ENCODE measurements at regions not wholly inside any gene's neighbourhood (a gene's known extent, or its start where the extent isn't known, plus 50 kb on each side); places are given as distances from the start of the nearest gene placed in this dataset.

- H3K4me3 ChIP-seq (ENCODE audit: low read length) = no peak overlapping the region
- H3K9me3 ChIP-seq (replicated peaks; ENCODE audit: control insufficient read depth, low read depth, low read length) = no peaks in the 10 kb centered on the region
- DNase-seq = no peak
- H3K27ac ChIP-seq (ENCODE audit: low read length) = no peak overlapping the region
- WGBS (ENCODE audit: insufficient coverage) = no CpG with 5 or more reads among the region's 4 CpGs
- no peaks in the 10 kb centered on the region for H3K4me1 ChIP-seq (ENCODE audit: control insufficient read depth, insufficient read depth, low read length)
- H3K27me3 ChIP-seq (ENCODE audit: control insufficient read depth, insufficient read depth, low read length) = no peaks in the 10 kb centered on the region
- H3K36me3 ChIP-seq (ENCODE audit: control insufficient read depth, insufficient read depth, low read length) = no peaks in the 10 kb centered on the region
These were observed 222.2 kb upstream of the TMEM161B start for GRCh38 chr5:88490874-88491273.

GRCh38 chr5:88489364-88489763, 220.7 kb upstream of the TMEM161B start:
- H3K4me3 ChIP-seq (ENCODE audit: low read length) = no peak overlapping the region
- 30% methylated on average over 2 of the region's 6 CpGs for WGBS (ENCODE audit: insufficient coverage)

GRCh38 chr5:88488561-88488960, 219.9 kb upstream of the TMEM161B start:
- no peak overlapping the region for H3K27ac ChIP-seq (ENCODE audit: low read length)
- 25% methylated on average over 1 of the region's 2 CpGs for WGBS (ENCODE audit: insufficient coverage)
- H3K9me3 ChIP-seq (replicated peaks; ENCODE audit: control insufficient read depth, low read depth, low read length) = no peaks in the 10 kb centered on the region
- H3K27me3 ChIP-seq (ENCODE audit: control insufficient read depth, insufficient read depth, low read length) = no peaks in the 10 kb centered on the region
- no peak overlapping the region for H3K4me3 ChIP-seq (ENCODE audit: low read length)
- DNase-seq = no peak
- no peaks in the 10 kb centered on the region for H3K36me3 ChIP-seq (ENCODE audit: control insufficient read depth, insufficient read depth, low read length)
- no peaks in the 10 kb centered on the region for H3K4me1 ChIP-seq (ENCODE audit: control insufficient read depth, insufficient read depth, low read length)

More at GRCh38 chr5:88489364-88489763, 220.7 kb upstream of the TMEM161B start:
- Histone ChIP-seq H3K27me3 (ENCODE audit: control insufficient read depth, insufficient read depth, low read length) (no peaks in the 10 kb centered on the region), H3K36me3 (ENCODE audit: control insufficient read depth, insufficient read depth, low read length) (no peaks in the 10 kb centered on the region), H3K4me1 (ENCODE audit: control insufficient read depth, insufficient read depth, low read length) (no peaks in the 10 kb centered on the region), H3K9me3 (replicated peaks; ENCODE audit: control insufficient read depth, low read depth, low read length) (no peaks in the 10 kb centered on the region), H3K27ac (ENCODE audit: low read length) (no peak overlapping the region)
- no peak for DNase-seq

GRCh38 chr5:88488130-88488529, 219.5 kb upstream of the TMEM161B start:
- DNase-seq = no peak
- Histone ChIP-seq H3K27me3 (ENCODE audit: control insufficient read depth, insufficient read depth, low read length) (no peaks in the 10 kb centered on the region), H3K9me3 (replicated peaks; ENCODE audit: control insufficient read depth, low read depth, low read length) (no peaks in the 10 kb centered on the region), H3K27ac (ENCODE audit: low read length) (no peak overlapping the region), H3K36me3 (ENCODE audit: control insufficient read depth, insufficient read depth, low read length) (no peaks in the 10 kb centered on the region), H3K4me3 (ENCODE audit: low read length) (no peak overlapping the region), H3K4me1 (ENCODE audit: control insufficient read depth, insufficient read depth, low read length) (no peaks in the 10 kb centered on the region)
- no CpG with 5 or more reads among the region's 2 CpGs for WGBS (ENCODE audit: insufficient coverage)

- H3K4me1 ChIP-seq (ENCODE audit: control insufficient read depth, insufficient read depth, low read length) = no peaks in the 10 kb centered on the region
- DNase-seq = no peak
- no peak overlapping the region for H3K4me3 ChIP-seq (ENCODE audit: low read length)
- no peak overlapping the region for H3K27ac ChIP-seq (ENCODE audit: low read length)
- H3K27me3 ChIP-seq (ENCODE audit: control insufficient read depth, insufficient read depth, low read length) = no peaks in the 10 kb centered on the region
- H3K9me3 ChIP-seq (replicated peaks; ENCODE audit: control insufficient read depth, low read depth, low read length) = no peaks in the 10 kb centered on the region
- H3K36me3 ChIP-seq (ENCODE audit: control insufficient read depth, insufficient read depth, low read length) = no peaks in the 10 kb centered on the region
- WGBS (ENCODE audit: insufficient coverage) = no CpG with 5 or more reads among the region's 4 CpGs
These were observed 218.4 kb upstream of the TMEM161B start for GRCh38 chr5:88487066-88487465.

- H3K9me3 ChIP-seq (replicated peaks; ENCODE audit: control insufficient read depth, low read depth, low read length) = no peaks in the 10 kb centered on the region
- no CpG with 5 or more reads among the region's 3 CpGs for WGBS (ENCODE audit: insufficient coverage)
- H3K4me3 ChIP-seq (ENCODE audit: low read length) = no peak overlapping the region
- no peaks in the 10 kb centered on the region for H3K27me3 ChIP-seq (ENCODE audit: control insufficient read depth, insufficient read depth, low read length)
- H3K27ac ChIP-seq (ENCODE audit: low read length) = no peak overlapping the region
- DNase-seq = no peak
- H3K36me3 ChIP-seq (ENCODE audit: control insufficient read depth, insufficient read depth, low read length) = no peaks in the 10 kb centered on the region
- no peaks in the 10 kb centered on the region for H3K4me1 ChIP-seq (ENCODE audit: control insufficient read depth, insufficient read depth, low read length)
These were observed 217.8 kb upstream of the TMEM161B start for GRCh38 chr5:88486431-88486830.

GRCh38 chr5:88485531-88485930, 216.9 kb upstream of the TMEM161B start:
- Histone ChIP-seq H3K9me3 (replicated peaks; ENCODE audit: control insufficient read depth, low read depth, low read length) (no peaks in the 10 kb centered on the region), H3K27ac (ENCODE audit: low read length) (no peak overlapping the region), H3K27me3 (ENCODE audit: control insufficient read depth, insufficient read depth, low read length) (no peaks in the 10 kb centered on the region), H3K4me1 (ENCODE audit: control insufficient read depth, insufficient read depth, low read length) (no peaks in the 10 kb centered on the region), H3K36me3 (ENCODE audit: control insufficient read depth, insufficient read depth, low read length) (no peaks in the 10 kb centered on the region), H3K4me3 (ENCODE audit: low read length) (no peak overlapping the region)
- no CpG with 5 or more reads among the region's 1 CpG for WGBS (ENCODE audit: insufficient coverage)
- DNase-seq = no peak

GRCh38 chr5:88483964-88484672, 215.5 kb upstream of the TMEM161B start:
- 71% methylated on average over 1 of the region's 10 CpGs for WGBS (ENCODE audit: insufficient coverage)
- Histone ChIP-seq H3K27ac (ENCODE audit: low read length) (no peak overlapping the region), H3K4me3 (ENCODE audit: low read length) (no peak overlapping the region), H3K4me1 (ENCODE audit: control insufficient read depth, insufficient read depth, low read length) (no peaks in the 10 kb centered on the region), H3K9me3 (replicated peaks; ENCODE audit: control insufficient read depth, low read depth, low read length) (no peaks in the 10 kb centered on the region), H3K36me3 (ENCODE audit: control insufficient read depth, insufficient read depth, low read length) (no peaks in the 10 kb centered on the region), H3K27me3 (ENCODE audit: control insufficient read depth, insufficient read depth, low read length) (no peaks in the 10 kb centered on the region)
- DNase-seq = no peak

- H3K27ac ChIP-seq (ENCODE audit: low read length) = peak overlapping the region; percentile 26
- 43% methylated on average over 2 of the region's 5 CpGs for WGBS (ENCODE audit: insufficient coverage)
- no peaks in the 10 kb centered on the region for H3K4me1 ChIP-seq (ENCODE audit: control insufficient read depth, insufficient read depth, low read length)
- no peaks in the 10 kb centered on the region for H3K9me3 ChIP-seq (replicated peaks; ENCODE audit: control insufficient read depth, low read depth, low read length)
- H3K4me3 ChIP-seq (ENCODE audit: low read length) = no peak overlapping the region
- peak; percentile 32 for DNase-seq
- H3K36me3 ChIP-seq (ENCODE audit: control insufficient read depth, insufficient read depth, low read length) = no peaks in the 10 kb centered on the region
- no peaks in the 10 kb centered on the region for H3K27me3 ChIP-seq (ENCODE audit: control insufficient read depth, insufficient read depth, low read length)
These were observed 212.3 kb upstream of the TMEM161B start for GRCh38 chr5:88480801-88481499.

- WGBS (ENCODE audit: insufficient coverage) = no CpG with 5 or more reads among the region's 4 CpGs
These were observed 211.6 kb upstream of the TMEM161B start for GRCh38 chr5:88480245-88480644.

More at GRCh38 chr5:88480245-88480644, 211.6 kb upstream of the TMEM161B start:
- peak; percentile 64 for DNase-seq
- H3K4me1 ChIP-seq (ENCODE audit: control insufficient read depth, insufficient read depth, low read length) = no peaks in the 10 kb centered on the region
- H3K36me3 ChIP-seq (ENCODE audit: control insufficient read depth, insufficient read depth, low read length) = no peaks in the 10 kb centered on the region
- no peaks in the 10 kb centered on the region for H3K9me3 ChIP-seq (replicated peaks; ENCODE audit: control insufficient read depth, low read depth, low read length)
- no peak overlapping the region for H3K27ac ChIP-seq (ENCODE audit: low read length)
- H3K4me3 ChIP-seq (ENCODE audit: low read length) = no peak overlapping the region
- no peaks in the 10 kb centered on the region for H3K27me3 ChIP-seq (ENCODE audit: control insufficient read depth, insufficient read depth, low read length)

All from muscle of leg (tissue), 3 donors.